ENCODE measurements at regions not wholly inside any gene's neighbourhood (a gene's known extent, or its start where the extent isn't known, plus 50 kb on each side); places are given as distances from the start of the nearest gene placed in this dataset.
"Not testable (repeated sequence)": the region's sequence is repeated elsewhere in the genome, so short reads cannot be mapped to it uniquely, and the experiment has no call there.

DNA sequence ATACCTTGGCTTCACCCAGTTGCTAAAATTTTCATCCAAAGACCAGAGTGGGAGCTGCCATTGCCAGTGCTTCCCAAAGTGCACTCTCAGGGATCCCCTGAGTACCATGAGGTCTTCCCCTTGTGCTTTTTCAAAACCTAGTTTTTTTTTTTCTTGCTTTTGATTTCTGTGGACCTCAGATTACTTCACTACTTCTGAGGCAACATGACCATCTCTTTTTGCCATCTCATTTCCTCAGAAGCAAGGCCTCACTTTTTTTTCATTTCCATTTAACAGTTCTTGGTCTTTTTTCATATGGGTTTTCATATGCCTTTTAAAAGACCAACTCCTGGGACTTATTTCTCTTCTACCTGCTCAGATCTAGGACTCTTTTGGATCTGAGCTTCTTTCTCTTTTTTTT lies 64.1 kb upstream of the MMS22L start:
- DNase-seq = no peak

DNA sequence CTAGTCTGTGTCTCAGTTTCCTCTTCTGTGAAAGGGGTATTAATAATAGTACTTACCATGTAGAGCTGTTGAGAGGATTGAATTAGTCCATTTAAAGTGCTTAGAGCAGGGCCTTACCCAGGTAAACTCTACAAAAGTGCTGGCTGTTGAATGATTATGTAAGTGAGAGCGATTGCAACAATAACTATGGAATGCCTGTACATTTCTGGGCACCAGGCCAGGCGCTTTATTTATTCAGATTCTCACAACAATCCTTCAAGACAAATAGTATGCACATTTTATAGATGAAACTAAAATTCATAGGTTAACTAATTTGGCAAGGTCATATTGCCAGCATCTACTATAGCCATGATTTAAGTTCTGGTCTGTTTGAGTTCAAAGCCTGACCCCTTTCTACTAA lies 78.3 kb upstream of the MMS22L start:
- DNase-seq = no peak

DNA sequence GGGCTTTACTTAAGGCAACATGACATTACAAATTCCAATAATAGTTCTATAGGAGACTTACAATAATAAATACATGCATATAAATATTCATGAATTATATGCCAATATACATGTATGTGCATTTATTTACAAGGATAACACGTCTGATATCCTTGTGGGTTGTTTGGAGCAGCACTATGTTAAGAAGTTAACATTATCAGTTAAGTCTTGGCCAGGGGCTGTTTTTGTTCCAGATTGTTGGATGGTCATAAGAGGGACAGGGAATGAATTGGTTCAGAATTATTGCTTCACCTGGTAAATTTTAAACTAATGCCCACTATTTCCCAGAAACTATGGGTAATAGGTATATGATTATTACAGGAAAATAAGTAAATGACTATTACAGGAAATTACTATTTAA lies 81.3 kb upstream of the MMS22L start:
- no peak for DNase-seq

DNA sequence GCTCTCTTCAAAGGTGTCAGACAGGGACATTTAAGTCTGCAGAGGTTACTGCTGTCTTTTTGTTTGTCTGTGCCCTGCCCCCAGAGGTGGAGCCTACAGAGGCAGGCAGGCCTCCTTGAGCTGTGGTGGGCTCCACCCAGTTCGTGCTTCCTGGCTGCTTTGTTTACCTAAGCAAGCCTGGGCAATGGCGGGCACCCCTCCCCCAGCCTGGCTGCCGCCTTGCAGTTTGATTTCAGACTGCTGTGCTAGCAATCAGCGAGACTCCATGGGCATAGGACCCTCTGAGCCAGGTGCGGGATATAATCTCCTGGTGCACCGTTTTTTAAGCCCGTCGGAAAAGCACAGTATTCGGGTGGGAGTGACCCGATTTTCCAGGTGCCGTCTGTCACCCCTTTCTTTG lies 99.1 kb upstream of the MMS22L start:
- DNase-seq = not testable (repeated sequence)

DNA sequence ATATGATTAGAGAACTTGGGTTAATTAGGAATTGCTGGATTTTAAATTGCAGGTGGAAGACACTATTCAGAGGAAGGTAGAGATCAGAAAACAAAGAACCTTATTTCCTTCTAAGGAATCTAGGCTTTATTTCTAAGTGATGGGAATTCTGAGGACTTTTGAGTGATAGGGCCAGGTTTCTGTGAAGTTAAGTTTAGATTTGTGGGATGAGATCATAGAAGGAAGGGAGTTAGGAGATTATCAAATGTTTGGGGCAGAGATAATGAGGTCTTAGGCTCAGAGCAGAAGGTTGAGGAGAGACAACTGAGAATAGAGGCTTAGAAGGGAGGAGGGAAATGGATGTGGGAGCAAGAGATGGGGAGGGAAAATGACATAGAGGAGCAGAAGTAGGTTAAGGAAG lies 109.7 kb upstream of the MMS22L start:
- no peak for DNase-seq

DNA sequence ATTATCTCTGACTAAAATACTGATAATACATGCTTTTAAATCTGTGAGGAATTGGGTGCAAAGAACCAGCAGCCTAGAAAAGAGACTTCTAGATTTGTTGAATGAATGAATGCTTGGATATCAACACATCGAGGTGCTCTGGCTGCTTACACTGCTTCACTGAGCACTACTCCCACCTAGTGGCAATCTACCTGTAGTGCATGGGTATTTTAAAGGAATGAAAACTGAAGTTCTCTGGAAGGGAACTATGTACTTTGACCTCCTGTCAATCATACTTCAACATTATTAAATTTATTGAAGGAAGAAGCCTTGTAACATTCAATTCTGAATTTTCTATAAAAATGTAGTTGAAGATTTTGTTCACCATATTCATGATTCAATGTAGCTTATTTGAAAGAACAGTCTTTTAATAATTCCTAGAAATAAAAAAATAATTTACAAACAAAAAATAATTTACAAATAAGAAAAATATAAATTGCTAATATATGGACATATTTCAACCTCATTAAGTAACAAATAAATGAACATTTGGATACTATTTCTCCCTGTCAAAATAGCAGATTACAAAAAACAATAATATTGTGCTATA lies 111.2 kb upstream of the MMS22L start:
- no peak for DNase-seq

DNA sequence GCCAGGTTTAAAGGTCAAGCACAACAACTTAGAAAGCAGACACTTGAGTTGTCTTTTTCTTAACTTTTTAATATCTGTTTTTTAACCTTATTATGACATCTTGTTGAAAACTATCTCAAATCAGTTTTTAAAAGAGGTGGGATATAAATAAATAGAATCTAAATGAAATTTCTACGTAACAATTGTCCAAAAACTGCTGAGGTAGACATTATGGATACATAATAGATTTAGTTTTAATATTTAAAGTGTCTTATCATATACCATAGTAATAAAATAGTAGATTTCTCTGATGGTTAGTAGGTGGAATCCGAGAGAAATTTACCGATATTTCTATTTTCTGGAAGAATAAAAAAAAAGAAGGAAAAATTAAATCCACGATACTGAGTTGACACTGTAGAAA lies 113.9 kb upstream of the MMS22L start:
- no peak for DNase-seq

DNA sequence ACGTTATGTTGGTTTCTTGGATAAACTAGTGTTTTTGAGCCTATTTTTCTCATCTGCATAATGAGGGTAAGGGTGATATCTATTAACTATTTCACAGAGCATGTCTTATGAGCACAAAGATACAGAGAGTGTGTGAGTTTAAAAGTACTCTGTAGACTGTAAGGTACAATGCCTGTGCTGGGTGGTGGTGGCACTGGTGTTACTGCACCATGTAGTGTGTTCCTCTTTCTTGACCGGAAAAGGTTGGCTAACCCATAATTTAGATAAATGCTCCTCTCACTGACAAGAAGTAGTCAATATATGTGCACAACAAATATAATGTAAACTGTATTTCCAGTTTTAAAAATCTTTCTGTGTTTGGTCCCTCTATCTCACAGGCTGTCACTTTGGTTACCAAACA lies 116.2 kb upstream of the MMS22L start:
- DNase-seq = no peak

DNA sequence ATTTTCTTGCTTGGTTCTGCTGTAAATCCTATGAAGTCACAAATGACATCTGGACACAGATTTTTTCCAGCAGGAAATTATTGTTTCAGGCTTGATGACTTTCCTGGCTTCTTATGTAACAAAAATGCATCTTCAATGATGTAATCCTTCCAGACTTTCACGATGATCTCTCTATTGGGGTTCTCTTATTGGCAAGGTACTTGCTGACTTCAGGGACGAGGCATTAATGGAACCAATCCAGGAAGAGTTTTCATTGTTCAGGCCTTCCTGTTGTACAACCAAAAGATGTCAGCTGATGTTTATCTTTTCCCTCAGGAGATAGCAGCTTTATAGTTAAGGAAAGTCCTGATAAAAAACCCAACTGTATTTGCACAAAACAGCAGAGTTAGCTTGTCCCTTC lies 118.5 kb upstream of the MMS22L start:
- DNase-seq = no peak

DNA sequence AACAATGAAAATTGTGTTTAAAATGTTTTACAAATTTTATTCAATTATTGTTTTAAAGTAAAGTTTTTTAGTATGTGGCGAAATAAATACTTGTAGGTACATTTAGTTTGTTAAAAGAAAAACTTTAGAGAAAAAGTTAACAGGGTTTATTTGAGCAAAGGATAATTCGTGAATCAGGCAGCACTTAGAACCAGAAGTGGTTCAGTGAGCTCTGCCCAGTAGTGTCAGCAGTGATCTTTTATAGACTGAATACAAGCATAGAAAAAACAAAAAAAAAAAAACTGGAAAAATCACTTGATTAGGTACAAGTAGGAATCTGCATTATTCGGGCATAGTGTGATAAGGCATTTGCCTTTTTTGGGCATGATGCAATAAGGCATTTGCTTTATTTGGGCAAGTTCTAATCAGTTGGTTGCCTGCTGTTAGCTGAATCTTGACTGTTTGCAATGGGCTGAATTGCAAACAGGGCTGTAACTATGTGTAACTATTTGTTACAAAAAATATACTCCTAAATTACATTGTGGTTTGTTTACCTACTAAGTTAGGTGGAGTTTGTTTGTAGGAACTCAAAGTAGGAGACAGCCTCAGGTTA lies 122.9 kb upstream of the MMS22L start:
- DNase-seq = no peak

DNA sequence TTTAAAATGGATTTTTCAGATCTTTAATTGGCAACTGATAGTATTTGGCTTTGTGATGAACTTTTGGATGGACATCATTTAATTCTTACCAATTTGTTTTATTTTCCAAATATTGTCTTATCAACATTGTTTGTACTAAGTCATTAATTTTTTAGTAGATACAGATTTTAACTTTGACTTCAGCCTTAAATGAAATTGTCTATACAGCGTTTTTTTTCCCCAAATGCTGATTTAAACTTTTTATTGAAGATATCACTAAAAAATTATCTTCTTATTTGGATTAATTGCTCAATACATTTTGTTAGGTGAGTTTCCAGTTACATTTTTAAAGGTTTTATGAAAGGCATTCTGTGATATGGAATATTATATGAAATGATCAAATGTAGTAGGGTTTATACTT lies 123.6 kb upstream of the MMS22L start:
- no peak for DNase-seq

DNA sequence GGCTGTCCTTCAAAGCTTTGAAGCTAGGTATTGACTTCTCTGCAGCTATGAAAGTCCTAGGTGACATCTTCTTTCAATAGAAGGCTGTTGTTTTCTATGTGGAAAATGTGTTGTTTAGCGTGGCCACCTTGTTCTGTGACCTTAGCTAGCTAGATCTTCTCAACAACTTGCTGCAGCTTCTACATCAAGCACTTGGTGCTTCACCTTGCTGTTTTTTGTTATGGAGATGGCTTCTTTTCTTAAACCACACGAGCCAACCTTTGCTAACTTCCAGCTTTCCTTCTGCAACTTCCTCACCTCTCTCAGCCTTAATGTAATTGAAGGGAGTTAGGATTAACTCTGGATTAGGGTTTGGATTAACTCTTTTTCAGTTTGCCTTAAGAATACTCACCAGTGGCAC lies 128.6 kb upstream of the MMS22L start:
- DNase-seq = no peak

DNA sequence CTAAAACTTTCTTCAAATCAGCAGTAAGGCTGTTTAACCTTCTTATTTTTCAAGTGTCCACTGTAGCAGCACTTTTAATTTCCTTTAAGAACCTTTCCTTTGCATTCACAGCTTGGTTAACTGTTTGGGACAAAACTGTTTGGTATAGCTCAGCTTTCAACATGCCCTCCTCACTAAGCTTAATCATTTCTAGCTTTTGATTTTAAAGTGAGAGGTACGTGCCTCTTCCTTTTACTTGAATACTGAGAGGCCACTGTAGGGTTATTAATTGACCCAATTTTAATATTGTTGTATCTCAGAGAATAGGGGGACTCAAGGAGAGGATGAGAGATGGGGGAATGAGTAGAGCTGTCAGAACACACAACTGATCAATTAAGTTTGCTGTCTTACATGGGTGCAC lies 129.5 kb upstream of the MMS22L start:
- no peak for DNase-seq

DNA sequence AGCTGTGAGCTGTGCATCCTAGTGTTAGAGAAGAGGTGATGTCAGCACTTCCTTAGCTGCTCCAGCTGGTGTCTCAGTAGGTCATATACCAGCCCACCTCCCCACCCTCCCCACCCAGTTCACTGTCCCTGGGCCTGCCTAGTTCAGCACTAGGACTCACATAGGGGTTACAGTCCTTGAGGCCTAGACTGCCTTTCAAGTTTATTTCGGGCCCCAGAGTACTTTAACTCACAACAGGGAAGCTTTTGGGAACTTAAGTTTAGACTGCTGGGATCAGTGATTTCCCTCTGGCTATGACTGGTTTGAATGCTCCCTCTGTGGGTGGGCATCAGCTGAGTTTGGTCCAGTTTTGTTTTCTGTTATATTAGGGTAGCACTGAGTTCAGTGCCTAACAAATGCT lies 139.2 kb upstream of the MMS22L start:
- no peak for DNase-seq

DNA sequence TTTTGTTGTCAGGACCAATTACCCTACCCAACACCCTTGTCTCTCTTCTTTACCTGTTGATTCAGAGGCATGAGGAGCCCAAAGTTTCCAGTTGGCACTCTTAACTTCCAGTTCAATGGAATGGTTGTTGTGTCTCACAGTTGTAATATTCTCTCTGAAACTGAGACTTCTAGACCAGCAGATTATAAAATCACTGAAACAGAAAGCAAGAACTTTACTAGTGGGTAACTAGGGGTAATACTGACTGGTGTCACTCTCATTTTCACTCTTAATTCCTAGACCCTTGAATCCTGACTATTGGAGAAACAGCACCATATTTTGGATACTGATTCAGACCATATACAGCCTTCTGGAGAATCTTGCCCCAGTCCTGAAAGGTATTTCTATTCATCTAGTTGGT lies 140.2 kb upstream of the MMS22L start:
- DNase-seq = no peak

DNA sequence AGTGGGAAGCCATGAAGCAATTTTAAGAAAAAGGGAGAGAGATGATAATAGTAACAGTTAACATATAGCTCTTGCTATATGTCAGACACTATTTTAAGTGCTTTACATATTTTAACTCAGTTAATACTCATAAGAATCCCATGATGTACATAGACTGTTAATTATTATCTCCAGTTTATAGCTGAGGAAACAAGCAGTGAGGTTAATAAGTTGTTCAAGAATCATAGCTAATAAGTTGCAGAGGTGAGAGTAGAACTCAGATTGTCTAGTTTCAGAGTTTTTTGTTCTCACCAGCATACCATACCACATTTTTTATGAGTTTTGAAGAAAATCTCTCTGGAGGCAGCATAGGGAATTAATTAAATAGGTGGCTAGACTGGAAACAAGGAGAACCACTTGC lies 144.6 kb upstream of the MMS22L start:
- DNase-seq = no peak

DNA sequence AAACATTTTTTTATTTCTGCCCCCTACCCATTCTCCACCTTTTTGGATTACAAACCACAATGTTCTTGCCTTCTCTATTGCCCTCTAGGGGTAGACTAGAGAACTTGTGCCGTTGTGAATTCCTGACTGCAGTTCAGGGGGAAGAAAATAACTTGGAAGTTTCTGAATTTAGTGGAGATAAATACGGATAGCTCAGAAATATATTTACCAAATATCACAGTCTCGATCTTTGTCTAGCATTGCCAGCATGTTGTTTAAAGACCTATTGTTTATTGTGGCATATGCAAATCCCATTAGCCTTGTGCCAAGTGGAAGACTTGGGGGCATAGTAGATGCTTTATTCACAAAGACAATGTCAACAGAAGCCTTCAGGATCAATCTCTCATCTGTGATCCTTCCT lies 154.1 kb upstream of the MMS22L start:
- no peak for DNase-seq

DNA sequence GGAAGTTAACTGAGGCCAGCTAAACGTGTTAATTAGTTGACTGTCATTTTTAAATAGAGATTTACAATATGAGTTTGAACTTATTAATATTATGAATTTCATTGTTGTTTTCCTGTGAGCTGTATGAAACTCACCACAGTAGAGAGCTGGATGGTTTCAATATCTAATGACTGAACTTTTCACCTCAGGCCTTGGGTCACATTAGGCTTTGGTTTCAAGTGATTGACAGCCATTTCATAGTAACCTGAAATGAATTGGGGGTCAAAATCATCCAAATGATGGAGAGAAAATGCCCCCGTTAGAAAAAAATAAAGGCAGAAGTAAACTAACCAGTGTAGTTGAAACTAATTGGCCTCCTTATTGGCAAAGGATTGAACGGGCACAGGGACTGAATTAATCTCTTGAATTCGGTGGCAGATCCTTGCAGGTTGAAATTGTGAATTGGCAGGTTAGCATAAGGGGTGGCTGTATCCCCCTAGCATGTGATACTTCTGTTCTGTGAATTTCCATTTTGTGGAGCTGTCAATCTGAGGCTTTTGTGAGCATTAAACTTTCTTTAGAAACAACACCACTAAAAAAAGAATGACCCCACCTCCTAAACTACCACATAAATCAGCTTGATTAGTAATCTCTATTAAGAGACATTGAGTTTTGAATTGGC lies 155.1 kb upstream of the MMS22L start:
- no peak for DNase-seq

DNA sequence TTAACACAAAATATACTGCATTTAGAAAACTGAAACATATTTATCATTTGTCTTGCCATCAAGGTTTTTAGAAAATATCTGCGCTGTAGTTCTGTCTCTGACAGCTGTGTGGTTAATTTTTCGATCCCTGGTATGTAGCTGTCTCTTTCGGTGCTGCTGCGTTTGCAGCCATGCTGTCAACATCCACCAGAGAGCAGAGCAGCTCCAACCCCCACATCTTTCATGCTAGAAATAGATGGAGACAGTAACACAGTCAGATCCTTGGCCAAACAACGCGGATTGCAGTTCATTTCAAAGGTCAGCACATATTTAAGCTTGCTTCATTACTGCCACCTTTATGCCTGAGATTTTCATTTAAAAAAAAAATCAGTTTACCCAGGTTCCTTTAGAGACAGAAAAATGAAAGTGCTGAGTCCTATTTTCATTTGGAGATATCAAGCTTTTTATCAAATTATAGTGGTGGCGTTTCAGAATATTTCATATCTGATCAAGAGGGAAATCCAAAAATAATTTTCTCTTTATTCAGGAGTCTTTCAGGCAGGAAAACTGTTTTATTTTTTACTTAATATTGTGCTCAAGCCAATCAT lies 157.7 kb upstream of the MMS22L start:
- DNase-seq = no peak

DNA sequence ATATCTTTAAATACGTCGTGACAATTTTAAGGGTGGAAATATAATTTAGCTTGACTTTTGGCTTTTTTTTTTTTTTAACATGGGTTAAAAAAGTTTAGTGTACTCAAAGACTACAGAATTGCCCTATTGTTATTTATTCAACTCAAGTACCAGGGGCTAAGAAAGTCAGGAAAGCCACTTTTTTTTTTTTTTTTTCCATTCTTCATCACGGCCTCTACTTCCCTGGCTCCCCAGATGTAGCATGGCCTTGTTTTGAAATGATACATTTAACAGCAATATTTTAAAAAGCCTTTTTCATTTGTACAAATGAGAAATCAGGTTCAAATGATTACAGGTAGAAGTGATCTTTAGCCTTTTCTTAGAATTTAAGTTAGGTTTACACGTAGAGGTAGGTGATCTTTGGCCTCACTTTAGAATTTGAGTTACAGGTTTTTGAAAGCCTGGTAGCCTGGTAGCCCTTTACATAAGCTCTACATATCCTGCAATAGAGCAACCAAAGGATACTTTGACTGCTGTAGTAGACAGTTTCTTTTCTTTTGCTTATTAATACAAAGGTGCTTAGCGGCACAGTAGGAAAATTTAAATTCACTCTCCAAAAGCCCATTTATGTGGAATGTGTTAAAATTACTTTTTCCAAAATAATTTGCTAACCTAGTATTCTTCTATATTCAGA lies 160.5 kb upstream of the MMS22L start:
- no peak for DNase-seq

DNA sequence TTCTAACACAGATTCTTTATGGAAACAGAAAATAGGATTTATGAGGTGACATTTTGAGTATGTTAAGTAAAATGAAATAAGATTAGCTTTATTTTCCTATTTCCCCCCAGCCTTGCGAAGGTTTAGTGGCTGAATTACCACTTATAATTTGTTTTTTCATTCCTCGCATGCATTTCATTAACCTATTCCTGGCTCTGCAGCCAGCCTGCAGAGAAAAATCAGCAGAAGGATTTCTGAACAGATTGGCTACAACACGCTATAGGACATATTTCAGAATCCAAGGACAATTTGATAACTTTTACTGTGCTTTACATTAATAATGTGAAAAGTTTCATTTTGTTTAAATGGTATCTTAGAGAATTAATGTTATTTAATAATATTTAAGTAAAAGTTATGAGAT lies 162.4 kb upstream of the MMS22L start:
- DNase-seq = no peak

DNA sequence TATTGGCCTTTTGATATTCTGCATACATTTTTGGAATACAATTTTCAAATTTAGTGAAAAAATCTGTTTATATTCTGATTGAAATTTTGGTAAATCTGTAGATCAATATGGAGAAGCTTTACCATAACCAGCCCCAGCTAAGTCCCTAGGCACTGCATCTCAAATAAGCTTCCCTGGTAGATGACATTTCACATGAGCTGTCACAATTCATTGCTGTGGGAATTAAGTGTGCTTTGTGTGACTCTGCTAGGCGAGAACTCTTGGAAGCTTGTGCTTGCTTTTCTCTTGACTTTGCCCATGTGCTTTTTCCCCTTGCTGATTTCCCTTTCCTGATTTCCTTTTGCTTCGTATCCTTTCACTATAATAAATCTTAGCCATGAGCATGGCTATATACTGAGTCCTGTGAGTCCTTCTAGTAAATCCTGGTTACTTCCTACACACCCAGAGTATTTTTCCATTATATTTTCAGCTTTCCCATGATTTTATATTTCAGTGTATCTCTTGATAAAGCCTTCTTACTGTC lies 166.5 kb upstream of the MMS22L start:
- no peak for DNase-seq

DNA sequence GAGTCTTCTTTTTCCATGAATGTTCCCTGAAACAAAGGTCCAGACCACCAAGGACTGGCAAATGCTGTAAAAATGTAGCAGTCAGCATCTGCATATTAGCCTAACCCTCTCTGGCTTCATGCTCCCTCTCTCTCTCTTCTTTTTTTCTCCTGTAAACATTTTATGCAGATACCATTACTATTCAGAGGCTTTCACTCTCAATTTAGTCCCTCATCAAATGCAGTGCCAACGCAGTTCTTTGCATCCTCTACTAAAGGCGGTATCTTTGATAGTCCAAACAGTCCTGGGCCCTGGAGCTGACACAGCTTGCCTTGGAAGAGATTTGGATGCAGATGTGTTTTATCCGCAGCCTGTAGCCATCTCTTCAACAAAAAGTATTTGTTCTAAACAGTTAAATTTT lies 167.1 kb upstream of the MMS22L start:
- no peak for DNase-seq

DNA sequence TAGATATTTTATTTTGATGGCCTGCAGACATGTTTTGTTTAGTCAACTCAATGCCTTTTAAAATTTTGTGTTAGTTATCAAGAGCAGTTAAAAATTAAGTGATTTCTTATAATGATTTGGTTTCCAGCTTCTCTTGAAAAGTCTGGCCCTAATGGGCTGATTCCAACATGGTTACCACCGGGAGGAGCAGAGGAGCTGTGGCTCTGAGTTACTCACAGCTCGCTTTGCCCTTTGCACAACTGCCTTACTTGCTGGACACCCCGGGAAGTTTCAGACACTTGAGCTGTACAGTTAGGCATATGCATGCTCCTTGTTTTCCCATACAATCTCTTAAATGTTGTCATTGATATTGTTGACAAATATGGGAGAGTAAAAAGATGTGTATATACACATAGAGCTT lies 173.1 kb upstream of the MMS22L start:
- DNase-seq = no peak

Measured in activated CD4-positive, alpha-beta T cell treated with anti-CD3 and anti-CD28 coated beads for 1 hour (primary cell).